Natural killer cell (primary cell): ENCODE measurements at regions not wholly inside any gene's neighbourhood (a gene's known extent, or its start where the extent isn't known, plus 50 kb on each side); places are given as distances from the start of the nearest gene placed in this dataset.
"Not testable (repeated sequence)": the region's sequence is repeated elsewhere in the genome, so short reads cannot be mapped to it uniquely, and the experiment has no call there.

ENCODE experiments used
- ATAC-seq, 3 donors: fragments of 150-1000 bp in 2 of 3; fragments of 200-7000 bp in 1 of 3; cut with Tn5 transposase; 1 replicate in 1 of 3; 2 replicates in 2 of 3; pipeline ENCODE4 v1.10.0; 2021; ENCODE audit warnings: mild to moderate bottlenecking in 2 of 3, moderate library complexity in 2 of 3
- DNase-seq, 2 donors: peaks; one replicate each; pipeline versions ENCODE4 v3.0.0 to v3.0.0-alpha.2; 2013 to 2021; ENCODE audit warnings: mixed read lengths in 1 of 2
- H3K27ac ChIP-seq: one replicate; pipeline ENCODE4 v1.5.1; 2013; ENCODE audit warnings: mild to moderate bottlenecking, low read length
- H3K27me3 ChIP-seq: one replicate; pipeline ENCODE4 v1.6.1; 2013; ENCODE audit warnings: low read length; ENCODE audit not compliant: control insufficient read depth, insufficient read depth
- H3K36me3 ChIP-seq: one replicate; pipeline ENCODE4 v1.6.1; 2013; ENCODE audit warnings: low read length; ENCODE audit not compliant: control insufficient read depth, insufficient read depth
- H3K4me1 ChIP-seq: one replicate; pipeline ENCODE4 v1.6.1; 2013; ENCODE audit warnings: low read length; ENCODE audit not compliant: control insufficient read depth, insufficient read depth
- H3K4me3 ChIP-seq: one replicate; pipeline ENCODE4 v1.5.1; 2013; ENCODE audit warnings: low read length
- H3K9me3 ChIP-seq: one replicate; pipeline ENCODE4 v1.6.1; 2013; ENCODE audit warnings: low read length; ENCODE audit not compliant: control insufficient read depth, insufficient read depth
- H3K27ac Mint-ChIP-seq, 2 donors: one replicate each; pipeline ENCODE4 v1.8.0; 2022; ENCODE audit warnings: mild to moderate bottlenecking in 2 of 2, mixed read lengths in 2 of 2, moderate library complexity in 1 of 2
- H3K27me3 Mint-ChIP-seq, 2 donors: one replicate each; pipeline ENCODE4 v1.8.0; 2022; ENCODE audit warnings: low read depth in 2 of 2, mixed read lengths in 2 of 2
- H3K36me3 Mint-ChIP-seq: one replicate; pipeline ENCODE4 v1.8.0; 2022; ENCODE audit warnings: mixed read lengths
- H3K4me1 Mint-ChIP-seq, 2 donors: one replicate each; pipeline ENCODE4 v1.8.0; 2022; ENCODE audit warnings: mixed read lengths in 2 of 2
- H3K4me3 Mint-ChIP-seq: one replicate; pipeline ENCODE4 v1.8.0; 2022; ENCODE audit warnings: mild to moderate bottlenecking, moderate library complexity, mixed read lengths
- H3K9me3 Mint-ChIP-seq, 2 donors: one replicate each; pipeline ENCODE4 v1.8.0; 2022; ENCODE audit warnings: mixed read lengths in 2 of 2
- CTCF ChIP-seq: fragments of 200-600 bp; IDR thresholded peaks from one replicate; pipeline ENCODE4 v1.8.0; 2022; ENCODE audit warnings: antibody characterized with exemption
- WGBS: methylation state at CpG from one replicate; pipeline ENCODE4 v1.1.7; 2013; ENCODE audit warnings: missing lambda C conversion rate; ENCODE audit not compliant: insufficient coverage; 5-methylcytosine and 5-hydroxymethylcytosine counted together
- intact Hi-C: fragments of 100-400 bp; cut with micrococcal nuclease; formaldehyde crosslinking; loops from one replicate; pipeline ENCODE4 v1.14.2; 2022

- no peaks in the 10 kb centered on the region for H3K36me3 ChIP-seq
- intact Hi-C loops = no loop called here
- H3K4me1 Mint-ChIP-seq = no peaks in the 10 kb centered on the region
- H3K27me3 Mint-ChIP-seq = no peaks in the 10 kb centered on the region
- 85% methylated on average over 2 of the region's 2 CpGs for WGBS
- no peaks in the 10 kb centered on the region for H3K27me3 ChIP-seq
- H3K4me1 ChIP-seq = no peaks in the 10 kb centered on the region
- H3K27ac Mint-ChIP-seq = no peak overlapping the region
- H3K9me3 ChIP-seq = no peaks in the 10 kb centered on the region
- H3K9me3 Mint-ChIP-seq = peaks cover 9 to 13% of the 10 kb centered on the region in 2 donors
- TF ChIP-seq CTCF = no peak
- ATAC-seq = no peak
- H3K4me3 ChIP-seq = no peak overlapping the region
- H3K36me3 Mint-ChIP-seq = no peaks in the 10 kb centered on the region
- no peak for DNase-seq
- no peak overlapping the region for H3K4me3 Mint-ChIP-seq
- H3K27ac ChIP-seq = no peak overlapping the region
Observed at GRCh38 chr7:113308399-113308798, 190.0 kb upstream of the SMIM30 start.

GRCh38 chr7:113307147-113307546 is 188.8 kb upstream of the SMIM30 start:
- no peak for DNase-seq
- Mint-ChIP-seq H3K4me3 (no peak overlapping the region), H3K36me3 (no peaks in the 10 kb centered on the region), H3K4me1 (no peaks in the 10 kb centered on the region), H3K27ac (no peak overlapping the region), H3K27me3 (no peaks in the 10 kb centered on the region), H3K9me3 (peaks cover 12 to 15% of the 10 kb centered on the region in 2 donors)
- intact Hi-C loops = no loop called here
- H3K4me3 ChIP-seq = no peak overlapping the region
- H3K36me3 ChIP-seq = no peaks in the 10 kb centered on the region
- TF ChIP-seq CTCF = no peak
- no peaks in the 10 kb centered on the region for H3K4me1 ChIP-seq
- no peak for ATAC-seq
- H3K27ac ChIP-seq = no peak overlapping the region
- WGBS = 67% methylated on average over 1 of the region's 2 CpGs
- H3K9me3 ChIP-seq = no peaks in the 10 kb centered on the region
- H3K27me3 ChIP-seq = no peaks in the 10 kb centered on the region

- Mint-ChIP-seq H3K27me3 (no peaks in the 10 kb centered on the region), H3K36me3 (no peaks in the 10 kb centered on the region), H3K4me1 (no peaks in the 10 kb centered on the region), H3K9me3 (peaks cover 15% of the 10 kb centered on the region in 2 donors), H3K4me3 (no peak overlapping the region), H3K27ac (no peak overlapping the region)
- no peak for TF ChIP-seq CTCF
- no peaks in the 10 kb centered on the region for H3K36me3 ChIP-seq
- 86% methylated on average over 1 of the region's 2 CpGs for WGBS
- intact Hi-C loops = no loop called here
- ATAC-seq = no peak
- no peak overlapping the region for H3K4me3 ChIP-seq
- H3K27ac ChIP-seq = no peak overlapping the region
- DNase-seq = no peak
- no peaks in the 10 kb centered on the region for H3K27me3 ChIP-seq
- H3K9me3 ChIP-seq = no peaks in the 10 kb centered on the region
- no peaks in the 10 kb centered on the region for H3K4me1 ChIP-seq
Observed at GRCh38 chr7:113306302-113306701, 187.9 kb upstream of the SMIM30 start.

GRCh38 chr7:113304104-113304503 is 185.8 kb upstream of the SMIM30 start:
- intact Hi-C loops = no loop called here

GRCh38 chr7:113303388-113303787 is 185.0 kb upstream of the SMIM30 start:
- H3K27ac Mint-ChIP-seq, H3K36me3 ChIP-seq, H3K36me3 Mint-ChIP-seq, ATAC-seq, H3K4me3 ChIP-seq, H3K4me1 Mint-ChIP-seq, H3K27me3 ChIP-seq, H3K4me1 ChIP-seq, H3K27ac ChIP-seq, H3K4me3 Mint-ChIP-seq, H3K27me3 Mint-ChIP-seq, H3K9me3 ChIP-seq, intact Hi-C loops, DNase-seq: not testable (repeated sequence)
- H3K9me3 Mint-ChIP-seq = peaks cover 13 to 20% of the 10 kb centered on the region in 2 donors

More at GRCh38 chr7:113304104-113304503, 185.8 kb upstream of the SMIM30 start:
- Histone ChIP-seq H3K4me1 (no peaks in the 10 kb centered on the region), H3K36me3 (no peaks in the 10 kb centered on the region), H3K9me3 (no peaks in the 10 kb centered on the region), H3K27me3 (no peaks in the 10 kb centered on the region), H3K27ac (no peak overlapping the region), H3K4me3 (no peak overlapping the region)
- no peak overlapping the region for H3K4me3 Mint-ChIP-seq
- no peaks in the 10 kb centered on the region for H3K36me3 Mint-ChIP-seq
- H3K27me3 Mint-ChIP-seq = no peaks in the 10 kb centered on the region
- H3K27ac Mint-ChIP-seq = no peak overlapping the region
- ATAC-seq = no peak
- no peak for DNase-seq
- H3K4me1 Mint-ChIP-seq = no peaks in the 10 kb centered on the region
- TF ChIP-seq CTCF = no peak
- peaks cover 13 to 17% of the 10 kb centered on the region in 2 donors for H3K9me3 Mint-ChIP-seq
